NCI-H345 treated with DMSO at 0.1 percent for 48 hours (cell line): ENCODE measurements at regions not wholly inside any gene's neighbourhood (a gene's known extent, or its start where the extent isn't known, plus 50 kb on each side); places are given as distances from the start of the nearest gene placed in this dataset.

Source experiments
- DNase-seq: peaks from one replicate; lab custom pipeline; 2025; ENCODE audit not compliant: unreplicated experiment; lab: John Stamatoyannopoulos, UW

- no peak for DNase-seq
Observed at GRCh38 chr5:32504329-32504988, 59.9 kb upstream of the ZFR start.

GRCh38 chr5:32503261-32503660 lies 58.7 kb upstream of the ZFR start:
- DNase-seq, result no peak

- DNase-seq, result no peak
Observed at GRCh38 chr5:32501071-32502002, 56.8 kb upstream of the ZFR start.

GRCh38 chr5:32500181-32500580 lies 55.6 kb upstream of the ZFR start:
- DNase-seq, result no peak

GRCh38 chr5:32499261-32499660 lies 54.7 kb upstream of the ZFR start:
- DNase-seq, result no peak

GRCh38 chr5:32498484-32498883 lies 53.9 kb upstream of the ZFR start:
- DNase-seq, result no peak

- DNase-seq, result no peak
Observed at GRCh38 chr5:32496104-32496503, 51.6 kb upstream of the ZFR start.

GRCh38 chr5:32494827-32495226 lies 50.3 kb upstream of the ZFR start:
- no peak for DNase-seq
